ENCODE measurements at regions not wholly inside any gene's neighbourhood (a gene's known extent, or its start where the extent isn't known, plus 50 kb on each side); places are given as distances from the start of the nearest gene placed in this dataset.

- Histone ChIP-seq H3K4me2 (ENCODE audit: low read length) (no peak overlapping the region), H2AFZ (ENCODE audit: low read length) (no peak overlapping the region), H3K9ac (ENCODE audit: low read length) (no peak overlapping the region), H3K27me3 (ENCODE audit: insufficient read depth, low read length) (no peaks in the 10 kb centered on the region), H3K79me2 (ENCODE audit: insufficient read depth, low read length) (no peaks in the 10 kb centered on the region), H3K4me1 (ENCODE audit: insufficient read depth, low read length, severe bottlenecking) (no peaks in the 10 kb centered on the region), H3K27ac (ENCODE audit: low read depth, low read length, poor library complexity, severe bottlenecking) (no peak overlapping the region), H4K20me1 (ENCODE audit: insufficient read depth, low read length) (no peaks in the 10 kb centered on the region), H3K9me2 (ENCODE audit: low read depth, low read length) (no peaks in the 10 kb centered on the region), H3K36me3 (ENCODE audit: insufficient read depth, low read length) (no peaks in the 10 kb centered on the region), H3K4me3 (ENCODE audit: low read depth, low read length, poor library complexity, severe bottlenecking) (no peak overlapping the region), H3F3A (ENCODE audit: insufficient read depth, low read length) (no peaks in the 10 kb centered on the region), H3K9me3 (ENCODE audit: low read length) (no peaks in the 10 kb centered on the region)
- TF ChIP-seq CTCF (IDR thresholded peaks at IDR 0.05; ENCODE audit: low read length) (no peak), EZH2 (IDR thresholded peaks at IDR 0.05; ENCODE audit: borderline replicate concordance, low read length) (no peak)
These were observed 51.4 kb upstream of the IER3 start for GRCh38 chr6:30795549-30796293.

All from OCI-LY1 (cell line).